ENCODE measurements at regions not wholly inside any gene's neighbourhood (a gene's known extent, or its start where the extent isn't known, plus 50 kb on each side); places are given as distances from the start of the nearest gene placed in this dataset.

DNA sequence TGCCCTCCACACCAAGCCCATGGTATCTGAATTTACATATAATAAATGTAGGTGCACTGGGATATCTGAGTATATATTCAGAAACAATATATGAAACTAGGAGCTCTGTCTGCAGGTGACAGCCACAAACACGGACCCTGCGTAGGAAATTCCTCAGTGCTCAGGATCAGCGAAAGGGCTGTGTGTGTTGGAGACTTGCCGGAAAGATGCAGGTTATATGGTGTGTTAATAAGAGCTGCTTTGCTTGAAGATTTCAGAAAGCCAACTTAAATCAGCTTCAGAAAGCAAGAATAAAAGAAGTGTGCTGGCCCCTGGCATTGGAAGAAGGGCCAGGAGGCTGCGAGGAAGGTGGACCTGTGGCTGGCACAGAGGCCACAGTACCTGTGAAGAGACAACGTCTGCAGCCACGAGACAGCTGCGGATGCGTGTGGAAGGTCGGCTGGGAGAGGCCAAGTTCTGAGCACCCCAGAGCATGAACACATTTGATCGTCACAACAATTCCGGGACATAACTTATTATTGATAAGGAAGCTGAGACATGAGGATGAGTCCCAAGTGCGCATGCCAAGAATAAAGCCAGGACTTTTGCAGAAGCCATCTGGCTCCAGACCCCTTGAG, 183.2 kb downstream of the DLL1 start:
- no peak for DNase-seq (ENCODE audit: low read depth)
- TF ChIP-seq, protein P1, sequence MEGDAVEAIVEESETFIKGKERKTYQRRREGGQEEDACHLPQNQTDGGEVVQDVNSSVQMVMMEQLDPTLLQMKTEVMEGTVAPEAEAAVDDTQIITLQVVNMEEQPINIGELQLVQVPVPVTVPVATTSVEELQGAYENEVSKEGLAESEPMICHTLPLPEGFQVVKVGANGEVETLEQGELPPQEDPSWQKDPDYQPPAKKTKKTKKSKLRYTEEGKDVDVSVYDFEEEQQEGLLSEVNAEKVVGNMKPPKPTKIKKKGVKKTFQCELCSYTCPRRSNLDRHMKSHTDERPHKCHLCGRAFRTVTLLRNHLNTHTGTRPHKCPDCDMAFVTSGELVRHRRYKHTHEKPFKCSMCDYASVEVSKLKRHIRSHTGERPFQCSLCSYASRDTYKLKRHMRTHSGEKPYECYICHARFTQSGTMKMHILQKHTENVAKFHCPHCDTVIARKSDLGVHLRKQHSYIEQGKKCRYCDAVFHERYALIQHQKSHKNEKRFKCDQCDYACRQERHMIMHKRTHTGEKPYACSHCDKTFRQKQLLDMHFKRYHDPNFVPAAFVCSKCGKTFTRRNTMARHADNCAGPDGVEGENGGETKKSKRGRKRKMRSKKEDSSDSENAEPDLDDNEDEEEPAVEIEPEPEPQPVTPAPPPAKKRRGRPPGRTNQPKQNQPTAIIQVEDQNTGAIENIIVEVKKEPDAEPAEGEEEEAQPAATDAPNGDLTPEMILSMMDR (IDR thresholded peaks at IDR 0.05; ENCODE audit: low read depth, low read length, missing control alignments) = no peak
- in situ Hi-C loops (cut with HindIII; ENCODE audit: low sequenced_read_pairs) = loop anchor here (10.0 kb wide), 2 partner anchors 143 to 213 kb away; no protein-coding TSS in a partner anchor
- H3K4me3 ChIP-seq (ENCODE audit: low read depth, low read length) = no peak overlapping the region

DNA sequence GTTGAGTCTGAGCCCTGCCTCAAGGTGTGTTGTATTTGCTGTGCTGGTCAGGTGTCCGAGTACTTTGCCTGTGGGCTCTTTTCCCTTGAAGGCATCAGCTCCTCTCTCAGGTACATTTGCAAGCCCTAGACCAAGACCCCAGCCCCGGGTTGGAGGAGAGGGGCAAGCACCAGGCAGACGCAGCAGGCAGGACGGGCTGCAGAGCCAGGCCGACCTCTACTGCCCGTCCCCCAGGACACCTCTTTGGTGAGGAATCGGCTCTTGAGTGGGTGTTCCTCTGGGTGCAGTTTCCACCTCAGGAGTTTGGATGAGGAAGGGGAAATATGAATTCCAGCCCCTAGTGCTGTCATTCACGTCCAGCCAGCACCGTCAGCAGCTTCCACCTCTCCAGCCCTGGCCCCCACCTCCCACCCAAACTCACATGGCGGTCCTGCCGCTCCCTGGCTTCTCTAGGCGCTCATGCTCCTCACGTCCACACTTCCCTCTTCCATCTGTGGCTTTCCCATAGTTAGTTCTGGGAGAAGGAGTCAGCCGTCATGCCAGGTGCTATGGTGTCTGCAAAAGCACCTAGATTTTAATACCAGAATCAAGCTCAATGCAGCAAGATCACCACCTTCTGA, 183.9 kb downstream of the DLL1 start:
- in situ Hi-C loops (cut with HindIII; ENCODE audit: low sequenced_read_pairs) = loop anchor here (10.0 kb wide), 2 partner anchors 142 to 212 kb away; no protein-coding TSS in a partner anchor
- no peak overlapping the region for H3K4me3 ChIP-seq (ENCODE audit: low read depth, low read length)
- no peak for DNase-seq (ENCODE audit: low read depth)
- TF ChIP-seq, protein P1 (IDR thresholded peaks at IDR 0.05; ENCODE audit: low read depth, low read length, missing control alignments) = no peak

DNA sequence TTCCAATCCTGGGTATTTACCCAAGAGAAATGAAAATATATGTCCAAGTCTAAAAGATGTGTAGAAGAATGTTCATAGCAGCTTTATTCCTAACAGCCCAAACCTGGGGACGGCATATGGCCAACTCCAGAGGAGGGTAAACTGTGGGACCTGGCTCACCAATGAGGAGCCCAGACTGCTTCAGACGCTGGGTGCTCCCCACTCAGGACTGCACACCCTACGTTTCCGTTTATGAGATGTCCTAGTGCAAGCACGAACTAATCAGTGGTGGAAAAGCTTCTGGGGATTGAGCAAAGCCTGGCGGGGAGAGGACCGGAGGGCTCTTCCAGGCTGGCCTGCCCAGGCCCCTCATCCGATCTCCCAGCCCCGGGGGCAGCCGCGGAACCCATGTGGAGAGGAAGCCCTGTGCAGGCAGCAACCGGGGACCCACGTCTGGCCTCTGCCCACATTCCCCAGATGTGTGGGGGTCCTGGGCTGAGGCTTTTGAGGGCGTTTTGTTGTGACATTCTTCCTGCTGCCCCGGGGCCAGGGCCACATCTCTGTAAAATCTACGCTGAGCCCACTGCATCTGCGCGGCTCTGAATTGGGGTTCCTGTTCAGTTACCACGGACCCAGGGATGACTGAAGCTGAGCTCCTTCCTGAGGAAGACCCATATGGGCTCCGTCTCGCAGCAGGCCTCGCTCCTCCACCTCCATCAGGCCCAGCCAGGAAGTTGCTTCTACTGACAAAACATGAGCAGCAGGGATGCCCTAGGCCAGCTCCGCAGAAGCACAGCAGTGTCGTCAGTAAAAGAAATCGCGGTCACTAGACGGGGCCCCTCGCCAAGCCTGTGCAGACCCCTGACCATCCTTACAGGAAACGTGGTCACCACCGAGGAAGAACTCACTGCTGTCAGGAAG, 188.0 kb downstream of the DLL1 start:
- H3K4me3 ChIP-seq (ENCODE audit: low read depth, low read length) = no peak overlapping the region

DNA sequence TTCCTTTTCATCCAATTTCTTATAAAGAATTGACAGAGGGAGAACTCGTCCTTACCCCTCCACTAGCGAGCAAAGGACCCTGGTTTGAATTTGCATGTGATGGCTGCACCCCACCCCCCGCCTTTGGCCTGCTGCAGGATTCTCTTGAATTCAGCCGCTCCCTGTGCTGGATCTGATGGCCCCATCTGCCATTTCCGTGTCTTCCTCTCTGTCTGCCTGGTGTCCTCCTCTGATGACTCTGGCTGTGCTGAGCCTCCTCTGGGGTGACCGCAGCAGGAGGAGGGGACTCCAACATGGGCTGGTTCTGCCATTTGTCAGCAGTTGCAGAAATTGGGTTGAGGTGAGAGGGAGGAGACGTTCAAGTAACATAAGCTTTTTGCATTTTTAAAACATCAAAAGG, 188.8 kb downstream of the DLL1 start:
- in situ Hi-C loops (cut with HindIII; ENCODE audit: low sequenced_read_pairs) = loop anchor here (10.0 kb wide), 2 partner anchors 137 to 207 kb away; no protein-coding TSS in a partner anchor
- TF ChIP-seq, protein P1 (IDR thresholded peaks at IDR 0.05; ENCODE audit: low read depth, low read length, missing control alignments) = no peak
- DNase-seq (ENCODE audit: low read depth) = no peak

More for the DNA sequence above, 188.0 kb downstream of the DLL1 start:
- TF ChIP-seq, protein P1 (IDR thresholded peaks at IDR 0.05; ENCODE audit: low read depth, low read length, missing control alignments) = no peak
- in situ Hi-C loops (cut with HindIII; ENCODE audit: low sequenced_read_pairs) = loop anchor here (10.0 kb wide), 2 partner anchors 138 to 208 kb away; no protein-coding TSS in a partner anchor
- no peak for DNase-seq (ENCODE audit: low read depth)

DNA sequence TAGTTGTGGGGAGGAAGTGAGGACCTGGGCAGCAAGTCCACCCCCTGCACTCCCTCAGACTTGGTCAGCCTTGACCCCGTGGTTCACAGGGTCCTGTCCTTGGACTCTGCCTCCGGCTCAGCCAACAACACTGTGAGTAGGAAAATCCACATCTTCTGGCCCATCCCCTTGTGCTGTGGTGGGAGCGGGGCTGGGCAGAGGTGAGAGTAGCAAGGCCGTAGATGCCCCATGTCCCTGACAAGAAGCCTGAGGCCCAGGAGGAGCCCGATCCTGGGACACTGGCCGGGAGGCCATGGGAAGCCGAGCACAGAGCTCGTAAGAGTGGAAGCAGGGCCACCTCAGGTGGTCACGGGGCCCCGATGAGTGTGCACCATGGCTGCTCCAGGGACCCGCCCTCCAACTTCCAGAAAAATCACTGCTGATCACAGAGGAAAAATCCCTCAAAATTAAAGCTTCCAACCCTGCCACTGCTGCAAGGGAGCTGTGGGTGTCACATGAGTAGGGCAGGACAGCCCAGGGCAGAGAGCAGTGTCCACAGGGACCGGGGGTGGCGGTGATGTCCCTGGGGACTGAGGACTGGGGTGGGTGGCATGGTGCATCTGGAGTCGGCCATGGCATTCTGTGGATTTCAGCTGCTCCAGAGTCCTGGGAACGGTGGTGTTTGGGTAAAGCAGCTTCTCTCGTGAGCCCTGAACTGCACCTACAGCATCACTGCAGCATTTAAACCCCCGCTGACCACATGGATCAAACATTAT, 189.4 kb downstream of the DLL1 start:
- no peak for DNase-seq (ENCODE audit: low read depth)
- TF ChIP-seq, protein P1 (IDR thresholded peaks at IDR 0.05; ENCODE audit: low read depth, low read length, missing control alignments) = no peak
- in situ Hi-C loops (cut with HindIII; ENCODE audit: low sequenced_read_pairs) = loop anchor here (10.0 kb wide), 2 partner anchors 137 to 207 kb away; no protein-coding TSS in a partner anchor
- H3K4me3 ChIP-seq (ENCODE audit: low read depth, low read length) = no peak overlapping the region

More for the DNA sequence above, 188.8 kb downstream of the DLL1 start:
- H3K4me3 ChIP-seq (ENCODE audit: low read depth, low read length) = no peak overlapping the region

Data from astrocyte of the cerebellum (primary cell).